ENCODE measurements at regions not wholly inside any gene's neighbourhood (a gene's known extent, or its start where the extent isn't known, plus 50 kb on each side); places are given as distances from the start of the nearest gene placed in this dataset.

DNA sequence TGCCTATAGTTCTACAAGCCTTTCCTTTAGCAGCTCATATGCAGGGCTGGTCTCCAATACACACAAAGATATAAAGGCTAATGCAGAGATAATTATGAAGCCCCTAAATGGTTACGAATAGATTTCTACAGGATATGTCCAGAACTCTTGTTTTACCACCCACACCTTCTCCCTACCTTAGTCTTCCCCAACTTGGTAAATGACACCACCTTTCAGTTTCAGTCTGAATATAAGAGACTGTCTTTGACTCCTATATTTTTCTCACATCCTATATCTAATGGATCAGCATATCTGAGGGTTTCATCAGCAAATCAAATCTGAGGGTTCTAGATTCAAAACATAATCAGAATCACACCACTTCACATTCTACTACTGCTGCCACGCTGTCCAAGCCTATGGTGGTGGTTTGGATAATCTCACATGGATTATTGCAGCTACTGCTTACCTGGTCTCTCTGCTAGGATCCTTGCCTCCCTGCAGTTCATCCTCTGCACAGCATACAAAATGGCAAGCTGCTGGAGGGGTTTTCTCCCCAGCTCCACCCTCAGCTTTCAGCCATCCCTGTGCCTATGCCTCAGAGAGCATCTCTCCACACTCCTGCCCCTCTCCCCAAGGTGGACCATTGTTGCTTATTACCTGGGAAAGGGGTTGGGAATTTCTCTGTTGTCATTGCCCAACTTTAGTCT is 178.0 kb upstream of the SPOPL start:
- H3T11ph ChIP-seq (ENCODE audit: low read length): no peak overlapping the region
- no peak overlapping the region for H2BK5ac ChIP-seq (ENCODE audit: insufficient read length, low read length)
- no peak overlapping the region for H4K5ac ChIP-seq (ENCODE audit: insufficient read length, low read depth, low read length)
- H3K4me3 Mint-ChIP-seq: no peak overlapping the region
- H4K8ac ChIP-seq (replicated peaks; ENCODE audit: insufficient read length, low read depth, low read length): no peak overlapping the region
- H2BK12ac ChIP-seq (ENCODE audit: insufficient read length, low read depth, low read length): no peak overlapping the region
- H2AFZ ChIP-seq (ENCODE audit: low read length): no peak overlapping the region
- H3K27ac ChIP-seq (ENCODE audit: insufficient read length, low read depth, low read length): no peak overlapping the region
- no peaks in the 10 kb centered on the region for H3K27me3 Mint-ChIP-seq (ENCODE audit: low read depth)
- no peak overlapping the region for H3K4me2 ChIP-seq (ENCODE audit: insufficient read depth, insufficient read length, low read length)
- H3K18ac ChIP-seq (ENCODE audit: insufficient read length, low read depth, low read length): no peak overlapping the region
- H3K9me3 ChIP-seq (ENCODE audit: control insufficient read depth, low read depth, low read length): no peaks in the 10 kb centered on the region
- no peak overlapping the region for H2BK20ac ChIP-seq (ENCODE audit: low read depth, low read length, poor library complexity, severe bottlenecking)
- H3K23ac ChIP-seq (ENCODE audit: insufficient read length, low read depth, low read length): no peak overlapping the region
- no CpG with 5 or more reads among the region's 2 CpGs for WGBS (ENCODE audit: extremely low coverage, insufficient read length, low lambda C conversion rate)
- TF ChIP-seq, protein P1, sequence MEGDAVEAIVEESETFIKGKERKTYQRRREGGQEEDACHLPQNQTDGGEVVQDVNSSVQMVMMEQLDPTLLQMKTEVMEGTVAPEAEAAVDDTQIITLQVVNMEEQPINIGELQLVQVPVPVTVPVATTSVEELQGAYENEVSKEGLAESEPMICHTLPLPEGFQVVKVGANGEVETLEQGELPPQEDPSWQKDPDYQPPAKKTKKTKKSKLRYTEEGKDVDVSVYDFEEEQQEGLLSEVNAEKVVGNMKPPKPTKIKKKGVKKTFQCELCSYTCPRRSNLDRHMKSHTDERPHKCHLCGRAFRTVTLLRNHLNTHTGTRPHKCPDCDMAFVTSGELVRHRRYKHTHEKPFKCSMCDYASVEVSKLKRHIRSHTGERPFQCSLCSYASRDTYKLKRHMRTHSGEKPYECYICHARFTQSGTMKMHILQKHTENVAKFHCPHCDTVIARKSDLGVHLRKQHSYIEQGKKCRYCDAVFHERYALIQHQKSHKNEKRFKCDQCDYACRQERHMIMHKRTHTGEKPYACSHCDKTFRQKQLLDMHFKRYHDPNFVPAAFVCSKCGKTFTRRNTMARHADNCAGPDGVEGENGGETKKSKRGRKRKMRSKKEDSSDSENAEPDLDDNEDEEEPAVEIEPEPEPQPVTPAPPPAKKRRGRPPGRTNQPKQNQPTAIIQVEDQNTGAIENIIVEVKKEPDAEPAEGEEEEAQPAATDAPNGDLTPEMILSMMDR (conservative IDR thresholded peaks at IDR 0.05): no peak
- no peak overlapping the region for H2BK120ac ChIP-seq (ENCODE audit: low read depth, low read length, poor library complexity, severe bottlenecking)
- H4K20me1 ChIP-seq (ENCODE audit: control insufficient read depth, insufficient read depth, insufficient read length): no peaks in the 10 kb centered on the region
- H3K4ac ChIP-seq (ENCODE audit: low read depth, low read length): no peak overlapping the region
- H3K9me3 Mint-ChIP-seq: no peaks in the 10 kb centered on the region; a peak in 1 of 5 replicates
- H3K9ac ChIP-seq (ENCODE audit: extremely low read depth, insufficient read length, low read length): no peak overlapping the region
- H3K79me2 ChIP-seq (ENCODE audit: insufficient read depth, low read length): no peaks in the 10 kb centered on the region
- H3K36me3 Mint-ChIP-seq (ENCODE audit: insufficient read depth in 1 of 3, low read depth in 3 of 3): no peaks in the 10 kb centered on the region
- no peak for DNase-seq
- H3K27ac Mint-ChIP-seq: no peak overlapping the region
- H2BK15ac ChIP-seq (ENCODE audit: low read depth, low read length): no peak overlapping the region
- no peaks in the 10 kb centered on the region; the same call in 1 of the 2 replicates for H3K27me3 ChIP-seq (ENCODE audit: insufficient read depth, low read length)
- H3K14ac ChIP-seq (ENCODE audit: insufficient read depth, low read length): no peak overlapping the region
- peaks cover 10 to 12% of the 10 kb centered on the region in 2 experiments for H3K4me1 Mint-ChIP-seq
- no peaks in the 10 kb centered on the region for H3K23me2 ChIP-seq (ENCODE audit: insufficient read length, low read depth, low read length, poor library complexity, severe bottlenecking)
- no peak overlapping the region for H3K56ac ChIP-seq (ENCODE audit: insufficient read length, low read depth, low read length)
- no peak overlapping the region for H2AK5ac ChIP-seq (ENCODE audit: insufficient read length, low read length)
- no peak overlapping the region for H4K91ac ChIP-seq (ENCODE audit: insufficient read length, low read depth, low read length)
- H3K79me1 ChIP-seq (ENCODE audit: insufficient read depth, low read depth, low read length, poor library complexity, severe bottlenecking): no peaks in the 10 kb centered on the region
- H3K4me1 ChIP-seq (ENCODE audit: insufficient read depth, low read length): no peaks in the 10 kb centered on the region

All from H9 (cell line).